T-helper 2 cell (primary cell): ENCODE measurements at regions not wholly inside any gene's neighbourhood (a gene's known extent, or its start where the extent isn't known, plus 50 kb on each side); places are given as distances from the start of the nearest gene placed in this dataset.

Experiments
- DNase-seq, 5 experiments: peaks; one replicate each; pipeline versions ENCODE4 v3.0.0 to v3.0.0-alpha.2; 2012 to 2022

- no peak for DNase-seq
Measured at GRCh38 chr11:41982276-41982675, 522.8 kb upstream of the LRRC4C start.

- no peak for DNase-seq
Measured at GRCh38 chr11:41982975-41983374, 523.5 kb upstream of the LRRC4C start.

- no peak for DNase-seq
Measured at GRCh38 chr11:41983475-41983874, 524.0 kb upstream of the LRRC4C start.

- DNase-seq = no peak
Measured at GRCh38 chr11:41984023-41984422, 524.6 kb upstream of the LRRC4C start.

GRCh38 chr11:41985799-41986198, 526.3 kb upstream of the LRRC4C start:
- no peak for DNase-seq

- no peak for DNase-seq
Measured at GRCh38 chr11:41988951-41989572, 529.6 kb upstream of the LRRC4C start.

- DNase-seq = no peak
Measured at GRCh38 chr11:41989823-41990380, 530.5 kb upstream of the LRRC4C start.

GRCh38 chr11:41996533-41996932, 537.1 kb upstream of the LRRC4C start:
- no peak for DNase-seq

GRCh38 chr11:41997844-41998401, 538.5 kb upstream of the LRRC4C start:
- no peak for DNase-seq

GRCh38 chr11:41999066-41999465, 539.6 kb upstream of the LRRC4C start:
- DNase-seq = no peak

GRCh38 chr11:42003801-42004200, 544.3 kb upstream of the LRRC4C start:
- no peak for DNase-seq

- no peak for DNase-seq
Measured at GRCh38 chr11:42006766-42007165, 547.3 kb upstream of the LRRC4C start.

GRCh38 chr11:42012271-42012670, 552.8 kb upstream of the LRRC4C start:
- DNase-seq = no peak

GRCh38 chr11:42013656-42014201, 554.3 kb upstream of the LRRC4C start:
- DNase-seq = no peak

- DNase-seq = no peak
Measured at GRCh38 chr11:42021911-42022310, 562.5 kb upstream of the LRRC4C start.

GRCh38 chr11:42023267-42023666, 563.8 kb upstream of the LRRC4C start:
- no peak for DNase-seq

- DNase-seq = no peak
Measured at GRCh38 chr11:42025121-42025803, 565.8 kb upstream of the LRRC4C start.

- DNase-seq = no peak
Measured at GRCh38 chr11:42034826-42035225, 575.4 kb upstream of the LRRC4C start.

GRCh38 chr11:42036201-42036600, 576.7 kb upstream of the LRRC4C start:
- no peak for DNase-seq

- DNase-seq = no peak
Measured at GRCh38 chr11:42043312-42043711, 583.9 kb upstream of the LRRC4C start.

GRCh38 chr11:42047637-42048555, 588.4 kb upstream of the LRRC4C start:
- no peak for DNase-seq

GRCh38 chr11:42049186-42049585, 589.7 kb upstream of the LRRC4C start:
- DNase-seq = no peak

- no peak for DNase-seq
Measured at GRCh38 chr11:42049650-42050049, 590.2 kb upstream of the LRRC4C start.
